ENCODE measurements at regions not wholly inside any gene's neighbourhood (a gene's known extent, or its start where the extent isn't known, plus 50 kb on each side); places are given as distances from the start of the nearest gene placed in this dataset.

DNA sequence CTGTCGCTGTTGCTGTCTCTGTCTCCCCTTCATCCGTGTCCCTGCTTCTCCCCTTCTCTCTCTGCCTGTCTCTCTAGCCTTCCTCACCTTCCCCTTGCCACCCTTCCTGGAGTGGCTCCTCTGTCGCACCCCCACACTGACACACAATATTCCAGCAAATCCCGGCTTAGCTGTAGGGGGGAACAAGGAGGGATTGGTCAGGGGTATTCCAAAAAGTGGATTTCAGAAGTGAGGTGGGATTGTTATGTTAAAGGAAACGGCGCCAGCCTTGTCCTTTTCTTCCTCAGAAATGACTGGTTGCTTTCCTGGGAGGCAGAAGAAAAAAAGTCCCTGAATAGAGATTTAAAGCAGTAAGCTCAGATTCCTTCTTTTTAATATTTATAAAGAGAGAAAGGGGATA, 76.3 kb upstream of the SIRPA start:
- TF ChIP-seq EZH2 (IDR thresholded peaks at IDR 0.05) (no peak), POLR2AphosphoS5 (IDR thresholded peaks at IDR 0.05; ENCODE audit: borderline replicate concordance, low read depth, low read length) (no peak)

All from SK-N-MC (cell line).